HEK293 (cell line): ENCODE measurements at regions not wholly inside any gene's neighbourhood (a gene's known extent, or its start where the extent isn't known, plus 50 kb on each side); places are given as distances from the start of the nearest gene placed in this dataset.

ENCODE experiments used
- CTCF ChIP-seq: fragments of 450-650 bp; formaldehyde crosslinking; IDR thresholded peaks from 2 replicates; pipeline ENCODE4 v1.5.1; 2016; ENCODE audit warnings: missing biosample characterization, missing genetic modification characterization
- REST ChIP-seq: fragments of 450-650 bp; formaldehyde crosslinking; IDR thresholded peaks from 2 replicates; pipeline ENCODE4 v1.5.1; 2016; ENCODE audit warnings: missing biosample characterization, missing genetic modification characterization
- TCF7L2 ChIP-seq: IDR thresholded peaks from 2 replicates; pipeline ENCODE4 v1.6.1; 2011; ENCODE audit warnings: low read depth, mild to moderate bottlenecking, inconsistent platforms, low read length, moderate library complexity, borderline replicate concordance
- TSHZ1 ChIP-seq: fragments of 450-650 bp; formaldehyde crosslinking; IDR thresholded peaks from 2 replicates; pipeline ENCODE4 v1.5.1; 2016; ENCODE audit warnings: missing biosample characterization, missing genetic modification characterization, borderline replicate concordance
- ZBTB17 ChIP-seq: fragments of 450-650 bp; formaldehyde crosslinking; IDR thresholded peaks from 2 replicates; pipeline ENCODE4 v1.5.1; 2016; ENCODE audit warnings: missing biosample characterization, missing genetic modification characterization
- ZBTB7A ChIP-seq: fragments of 450-650 bp; formaldehyde crosslinking; IDR thresholded peaks from 2 replicates; pipeline ENCODE4 v1.5.1; 2016; ENCODE audit warnings: low read depth, missing biosample characterization, missing genetic modification characterization
- ZNF488 ChIP-seq: fragments of 450-650 bp; formaldehyde crosslinking; IDR thresholded peaks from 2 replicates; pipeline ENCODE4 v1.5.1; 2016; ENCODE audit warnings: missing biosample characterization, missing genetic modification characterization
- ZNF645 ChIP-seq: fragments of 450-650 bp; formaldehyde crosslinking; IDR thresholded peaks from 2 replicates; pipeline ENCODE4; 2016; ENCODE audit warnings: missing biosample characterization, missing genetic modification characterization
- ZNF707 ChIP-seq: fragments of 450-650 bp; formaldehyde crosslinking; IDR thresholded peaks from 2 replicates; pipeline ENCODE4 v1.5.1; 2016; ENCODE audit warnings: missing biosample characterization, missing genetic modification characterization

GRCh38 chr2:42910645-42911405, 118.4 kb upstream of the HAAO start:
- TF ChIP-seq CTCF (no peak), ZBTB7A (tag by site-specific recombination) (no peak), REST (tag by site-specific recombination) (no peak), TSHZ1 (tag by site-specific recombination) (no peak), ZNF707 (tag by site-specific recombination) (no peak), TCF7L2 (no peak), ZBTB17 (tag by site-specific recombination) (no peak), ZNF645 (tag by site-specific recombination) (no peak), ZNF488 (tag by site-specific recombination) (no peak)
